ENCODE measurements at regions not wholly inside any gene's neighbourhood (a gene's known extent, or its start where the extent isn't known, plus 50 kb on each side); places are given as distances from the start of the nearest gene placed in this dataset.
"Not testable (repeated sequence)": the region's sequence is repeated elsewhere in the genome, so short reads cannot be mapped to it uniquely, and the experiment has no call there.

GRCh38 chr6:144633886-144634285 is 348.8 kb downstream of the UTRN start:
- no peak for ATAC-seq (ENCODE audit: insufficient number of reproducible peaks, low FRiP score, low read depth)
- Histone ChIP-seq H3K4me3 (no peak overlapping the region), H3K27ac (no peak overlapping the region), H3K27me3 (replicated peaks; ENCODE audit: insufficient read depth) (no peaks in the 10 kb centered on the region), H3K9me3 (no peaks in the 10 kb centered on the region), H3K36me3 (no peaks in the 10 kb centered on the region), H3K4me1 (ENCODE audit: control insufficient read depth in 1 of 2, low read depth in 2 of 2) (peaks cover 0 to 10% of the 10 kb centered on the region in 2 donors)
- TF ChIP-seq CTCF (IDR thresholded peaks at IDR 0.05) = no peak
- no peak for DNase-seq (ENCODE audit: low spot score)

- TF ChIP-seq CTCF (IDR thresholded peaks at IDR 0.05) = no peak
- H3K36me3 ChIP-seq = no peaks in the 10 kb centered on the region
- no peak for DNase-seq (ENCODE audit: low spot score)
- no peak for ATAC-seq (ENCODE audit: insufficient number of reproducible peaks, low FRiP score, low read depth)
- H3K9me3 ChIP-seq = no peaks in the 10 kb centered on the region
- peaks cover 0 to 10% of the 10 kb centered on the region in 2 donors for H3K4me1 ChIP-seq (ENCODE audit: control insufficient read depth in 1 of 2, low read depth in 2 of 2)
- no peaks in the 10 kb centered on the region for H3K27me3 ChIP-seq (replicated peaks; ENCODE audit: insufficient read depth)
- H3K27ac ChIP-seq = no peak overlapping the region
- H3K4me3 ChIP-seq = no peak overlapping the region
Observed at GRCh38 chr6:144634371-144634770, 349.2 kb downstream of the UTRN start.

- no peak for TF ChIP-seq CTCF (IDR thresholded peaks at IDR 0.05)
- ATAC-seq (ENCODE audit: insufficient number of reproducible peaks, low FRiP score, low read depth) = no peak
Observed at GRCh38 chr6:144635051-144635450, 349.9 kb downstream of the UTRN start.

GRCh38 chr6:144636025-144636424 is 350.9 kb downstream of the UTRN start:
- H3K36me3 ChIP-seq; H3K27me3 ChIP-seq (replicated peaks; ENCODE audit: insufficient read depth); H3K4me3 ChIP-seq; DNase-seq (ENCODE audit: low spot score); ATAC-seq (ENCODE audit: insufficient number of reproducible peaks, low FRiP score, low read depth); H3K9me3 ChIP-seq; H3K27ac ChIP-seq: not testable (repeated sequence)
- peaks cover 0 to 10% of the 10 kb centered on the region in 2 donors for H3K4me1 ChIP-seq (ENCODE audit: control insufficient read depth in 1 of 2, low read depth in 2 of 2)

More at GRCh38 chr6:144635051-144635450, 349.9 kb downstream of the UTRN start:
- Histone ChIP-seq H3K36me3 (no peaks in the 10 kb centered on the region), H3K27ac (no peak overlapping the region), H3K27me3 (replicated peaks; ENCODE audit: insufficient read depth) (no peaks in the 10 kb centered on the region), H3K9me3 (no peaks in the 10 kb centered on the region), H3K4me1 (ENCODE audit: control insufficient read depth in 1 of 2, low read depth in 2 of 2) (peaks cover 0 to 10% of the 10 kb centered on the region in 2 donors), H3K4me3 (no peak overlapping the region)
- DNase-seq (ENCODE audit: low spot score) = no peak

- DNase-seq (ENCODE audit: low spot score) (no peak), ATAC-seq (ENCODE audit: insufficient number of reproducible peaks, low FRiP score, low read depth) (no peak)
- no peak overlapping the region for H3K27ac ChIP-seq
- no peak overlapping the region for H3K4me3 ChIP-seq
- no peak for TF ChIP-seq CTCF (IDR thresholded peaks at IDR 0.05)
- no peaks in the 10 kb centered on the region for H3K9me3 ChIP-seq
- H3K4me1 ChIP-seq (ENCODE audit: control insufficient read depth in 1 of 2, low read depth in 2 of 2) = peaks cover 0 to 10% of the 10 kb centered on the region in 2 donors
- no peaks in the 10 kb centered on the region for H3K36me3 ChIP-seq
- no peaks in the 10 kb centered on the region for H3K27me3 ChIP-seq (replicated peaks; ENCODE audit: insufficient read depth)
Observed at GRCh38 chr6:144637541-144637940, 352.4 kb downstream of the UTRN start.

- TF ChIP-seq CTCF (IDR thresholded peaks at IDR 0.05) = no peak
- peaks cover 0 to 10% of the 10 kb centered on the region in 2 donors for H3K4me1 ChIP-seq (ENCODE audit: control insufficient read depth in 1 of 2, low read depth in 2 of 2)
- H3K27me3 ChIP-seq (replicated peaks; ENCODE audit: insufficient read depth) = no peaks in the 10 kb centered on the region
- H3K36me3 ChIP-seq = no peaks in the 10 kb centered on the region
- ATAC-seq (ENCODE audit: insufficient number of reproducible peaks, low FRiP score, low read depth) = no peak
- no peak overlapping the region for H3K4me3 ChIP-seq
- no peaks in the 10 kb centered on the region for H3K9me3 ChIP-seq
- DNase-seq (ENCODE audit: low spot score) = no peak
- no peak overlapping the region for H3K27ac ChIP-seq
Observed at GRCh38 chr6:144639654-144640053, 354.5 kb downstream of the UTRN start.
